ENCODE measurements at regions not wholly inside any gene's neighbourhood (a gene's known extent, or its start where the extent isn't known, plus 50 kb on each side); places are given as distances from the start of the nearest gene placed in this dataset.
"Not testable (repeated sequence)": the region's sequence is repeated elsewhere in the genome, so short reads cannot be mapped to it uniquely, and the experiment has no call there.

DNA sequence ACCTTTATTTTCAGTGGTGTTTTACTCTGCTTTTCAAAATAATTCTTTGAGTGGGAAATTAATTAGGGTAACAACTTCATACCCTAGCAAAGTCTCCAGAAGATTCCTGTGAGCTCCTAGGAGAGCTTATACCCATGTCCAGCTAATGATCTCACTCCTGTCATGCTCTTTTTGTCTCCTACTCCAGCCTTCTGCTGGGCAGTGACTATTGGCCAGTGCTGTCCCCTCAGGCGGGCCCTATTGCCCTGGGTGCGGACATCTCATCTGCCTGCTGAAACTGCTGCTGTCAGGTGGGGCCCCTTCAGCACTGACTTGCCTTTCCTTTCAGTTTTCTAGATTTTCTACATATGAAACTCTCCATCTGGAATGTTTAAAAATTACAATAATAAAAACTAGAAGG is 80.3 kb downstream of the EBLN1 start:
- Histone ChIP-seq H3K27me3 (replicated peaks) (no peaks in the 10 kb centered on the region), H3K36me3 (replicated peaks) (no peaks in the 10 kb centered on the region), H3K4me3 (ENCODE audit: low read depth, low read length) (no peak overlapping the region), H3K27ac (no peak overlapping the region)
- TF ChIP-seq, protein P1, sequence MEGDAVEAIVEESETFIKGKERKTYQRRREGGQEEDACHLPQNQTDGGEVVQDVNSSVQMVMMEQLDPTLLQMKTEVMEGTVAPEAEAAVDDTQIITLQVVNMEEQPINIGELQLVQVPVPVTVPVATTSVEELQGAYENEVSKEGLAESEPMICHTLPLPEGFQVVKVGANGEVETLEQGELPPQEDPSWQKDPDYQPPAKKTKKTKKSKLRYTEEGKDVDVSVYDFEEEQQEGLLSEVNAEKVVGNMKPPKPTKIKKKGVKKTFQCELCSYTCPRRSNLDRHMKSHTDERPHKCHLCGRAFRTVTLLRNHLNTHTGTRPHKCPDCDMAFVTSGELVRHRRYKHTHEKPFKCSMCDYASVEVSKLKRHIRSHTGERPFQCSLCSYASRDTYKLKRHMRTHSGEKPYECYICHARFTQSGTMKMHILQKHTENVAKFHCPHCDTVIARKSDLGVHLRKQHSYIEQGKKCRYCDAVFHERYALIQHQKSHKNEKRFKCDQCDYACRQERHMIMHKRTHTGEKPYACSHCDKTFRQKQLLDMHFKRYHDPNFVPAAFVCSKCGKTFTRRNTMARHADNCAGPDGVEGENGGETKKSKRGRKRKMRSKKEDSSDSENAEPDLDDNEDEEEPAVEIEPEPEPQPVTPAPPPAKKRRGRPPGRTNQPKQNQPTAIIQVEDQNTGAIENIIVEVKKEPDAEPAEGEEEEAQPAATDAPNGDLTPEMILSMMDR (IDR thresholded peaks at IDR 0.05; ENCODE audit: low read depth, low read length, missing control alignments): no peak
- in situ Hi-C loops (cut with HindIII; ENCODE audit: low pct_ligation_motif_present, low sequenced_read_pairs): no loop called here
- DNase-seq: no peak

DNA sequence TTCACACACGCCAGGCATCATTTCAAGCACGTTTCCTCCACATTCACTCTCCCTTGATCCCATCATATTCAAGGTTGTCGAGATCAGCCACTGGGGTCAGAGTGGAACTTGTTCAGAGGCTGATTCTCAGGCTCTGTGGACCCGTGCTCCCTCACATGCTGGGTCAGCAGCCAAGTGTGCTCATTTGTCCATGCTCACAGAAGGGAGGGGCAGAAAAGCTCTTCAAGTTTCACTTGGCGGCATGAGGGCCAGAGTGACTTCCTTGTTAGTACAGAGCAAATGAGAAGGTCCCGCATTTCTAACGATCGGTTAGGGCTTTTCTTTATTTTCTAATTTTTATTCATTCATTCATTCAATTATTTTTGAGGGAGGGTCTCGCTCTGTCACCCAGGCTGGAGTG is 82.2 kb downstream of the EBLN1 start:
- Histone ChIP-seq H3K4me3 (ENCODE audit: low read depth, low read length) (no peak overlapping the region), H3K36me3 (replicated peaks) (no peaks in the 10 kb centered on the region), H3K27me3 (replicated peaks) (no peaks in the 10 kb centered on the region), H3K27ac (no peak overlapping the region)
- TF ChIP-seq, protein P1 (IDR thresholded peaks at IDR 0.05; ENCODE audit: low read depth, low read length, missing control alignments): no peak
- no peak for DNase-seq
- in situ Hi-C loops (cut with HindIII; ENCODE audit: low pct_ligation_motif_present, low sequenced_read_pairs): no loop called here

DNA sequence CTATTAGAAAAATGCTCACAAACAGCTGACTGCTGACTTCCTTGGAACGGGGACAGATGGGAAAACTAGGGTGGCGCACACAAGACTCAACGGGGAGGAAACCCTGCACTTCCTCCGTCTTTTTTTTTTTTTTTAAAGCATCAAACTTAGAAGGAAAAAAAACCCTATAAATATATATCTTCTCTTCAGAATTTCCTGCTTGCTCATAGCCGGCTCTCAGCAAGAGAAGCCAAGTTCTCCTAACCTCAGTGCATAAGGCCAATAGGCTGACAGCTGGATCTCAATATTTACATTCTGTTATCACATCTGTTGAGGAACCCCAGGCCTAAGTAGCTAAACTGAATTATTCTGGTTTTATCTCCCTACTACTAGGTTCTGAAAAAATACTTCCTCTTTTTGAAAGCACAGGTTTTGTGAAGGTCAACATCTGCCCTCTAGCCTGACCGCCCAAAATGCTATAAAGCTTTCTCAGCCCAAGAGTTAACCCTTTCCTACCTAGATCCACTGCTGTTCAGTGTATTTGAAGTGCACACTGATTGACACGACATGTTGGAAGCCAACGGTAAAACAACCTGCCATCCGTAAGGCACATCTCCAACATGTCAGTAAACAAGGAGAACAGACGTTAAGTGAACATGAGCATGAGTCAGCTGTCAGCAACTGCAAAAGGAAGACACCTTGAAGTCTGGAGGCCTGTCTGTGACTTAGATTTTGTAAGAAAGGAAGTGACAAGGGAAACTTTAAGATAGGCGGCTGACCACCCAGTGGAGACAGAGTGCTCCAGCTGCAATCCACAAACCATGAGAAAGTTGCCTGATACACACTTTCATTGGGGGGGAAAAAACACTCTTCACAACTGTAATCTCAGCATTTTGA is 83.8 kb downstream of the EBLN1 start:
- in situ Hi-C loops (cut with HindIII; ENCODE audit: low pct_ligation_motif_present, low sequenced_read_pairs): no loop called here
- no peaks in the 10 kb centered on the region for H3K36me3 ChIP-seq (replicated peaks)
- no peak for DNase-seq
- H3K27ac ChIP-seq: no peak overlapping the region
- no peaks in the 10 kb centered on the region for H3K27me3 ChIP-seq (replicated peaks)
- TF ChIP-seq, protein P1 (IDR thresholded peaks at IDR 0.05; ENCODE audit: low read depth, low read length, missing control alignments): no peak
- no peak overlapping the region for H3K4me3 ChIP-seq (ENCODE audit: low read depth, low read length)

DNA sequence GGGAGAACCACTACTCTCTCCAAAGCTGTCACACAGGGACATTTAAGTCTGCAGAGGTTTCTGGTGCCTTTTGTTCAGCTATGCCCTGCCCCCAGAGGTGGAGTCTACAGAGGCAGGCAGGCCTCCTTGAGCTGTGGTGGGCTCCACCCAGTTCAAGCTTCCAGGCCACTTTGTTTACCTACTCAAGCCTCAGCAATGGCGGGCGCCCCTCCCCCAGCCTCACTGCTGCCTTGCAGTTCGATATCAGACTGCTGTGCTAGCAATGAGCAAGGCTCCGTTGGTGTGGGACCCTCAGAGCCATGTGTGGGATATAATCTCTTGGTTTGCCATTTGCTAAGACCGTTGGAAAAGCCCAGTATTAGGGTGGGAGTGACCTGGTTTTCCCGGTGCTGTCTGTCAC is 87.0 kb downstream of the EBLN1 start:
- H3K27me3 ChIP-seq (replicated peaks); DNase-seq; H3K27ac ChIP-seq; in situ Hi-C loops (cut with HindIII; ENCODE audit: low pct_ligation_motif_present, low sequenced_read_pairs); H3K4me3 ChIP-seq (ENCODE audit: low read depth, low read length); H3K36me3 ChIP-seq (replicated peaks): not testable (repeated sequence)

DNA sequence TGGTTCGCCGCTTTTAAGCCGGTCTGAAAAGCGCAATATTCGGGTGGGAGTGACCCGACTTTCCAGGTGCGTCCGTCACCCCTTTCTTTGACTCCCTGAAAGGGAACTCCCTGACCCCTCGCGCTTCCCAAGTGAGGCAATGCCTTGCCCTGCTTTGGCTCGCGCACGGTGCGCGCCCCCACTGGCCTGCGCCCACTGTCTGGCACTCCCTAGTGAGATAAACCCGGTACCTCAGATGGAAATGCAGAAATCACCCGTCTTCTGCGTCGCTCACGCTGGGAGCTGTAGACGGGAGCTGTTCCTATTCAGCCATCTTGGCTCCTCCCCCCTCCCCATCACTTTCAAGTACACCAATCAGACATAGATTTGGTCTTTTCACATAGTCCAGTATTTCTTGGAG is 88.2 kb downstream of the EBLN1 start:
- H3K4me3 ChIP-seq (ENCODE audit: low read depth, low read length); H3K27ac ChIP-seq; in situ Hi-C loops (cut with HindIII; ENCODE audit: low pct_ligation_motif_present, low sequenced_read_pairs); DNase-seq; H3K27me3 ChIP-seq (replicated peaks); H3K36me3 ChIP-seq (replicated peaks): not testable (repeated sequence)

DNA sequence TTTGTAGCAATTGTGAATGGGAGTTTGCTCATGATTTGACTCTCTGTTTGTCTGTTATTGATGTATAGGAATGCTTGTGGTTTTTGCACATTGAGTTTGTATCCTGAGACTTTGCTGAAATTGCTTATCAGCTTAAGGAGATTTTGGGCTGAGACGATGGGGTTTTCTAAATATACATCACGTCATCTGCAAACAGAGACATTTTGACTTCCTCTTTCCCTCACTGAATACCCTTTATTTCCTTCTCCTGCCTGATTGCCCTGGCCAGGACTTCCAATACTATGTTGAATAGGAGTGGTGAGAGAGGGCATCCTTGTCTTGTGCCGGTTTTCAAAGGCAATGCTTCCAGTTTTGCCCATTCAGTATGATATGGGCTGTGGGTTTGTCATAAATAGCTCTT is 96.6 kb downstream of the EBLN1 start:
- in situ Hi-C loops (cut with HindIII; ENCODE audit: low pct_ligation_motif_present, low sequenced_read_pairs); DNase-seq: not testable (repeated sequence)

DNA sequence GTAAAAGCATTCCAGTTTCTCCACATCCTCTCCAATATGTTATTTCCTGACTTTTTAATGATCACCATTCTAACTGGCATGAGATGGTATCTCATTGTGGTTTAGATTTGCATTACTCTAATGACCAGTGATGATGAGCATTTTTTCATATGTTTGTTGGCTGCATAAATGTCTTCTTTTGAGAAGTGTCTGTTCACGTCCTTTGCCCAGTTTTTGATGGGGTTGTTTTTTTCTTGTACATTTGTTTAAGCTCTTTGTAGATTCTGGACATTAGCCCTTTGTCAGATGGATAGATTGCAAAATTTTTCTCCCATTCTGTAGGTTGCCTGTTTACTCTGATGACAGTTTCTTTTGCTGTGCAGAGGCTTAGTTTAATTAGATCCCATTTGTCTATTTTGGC is 97.7 kb downstream of the EBLN1 start:
- DNase-seq; in situ Hi-C loops (cut with HindIII; ENCODE audit: low pct_ligation_motif_present, low sequenced_read_pairs); H3K27me3 ChIP-seq (replicated peaks); H3K4me3 ChIP-seq (ENCODE audit: low read depth, low read length); H3K27ac ChIP-seq; H3K36me3 ChIP-seq (replicated peaks): not testable (repeated sequence)

More for the DNA sequence above, 96.6 kb downstream of the EBLN1 start:
- not testable (repeated sequence) for H3K4me3 ChIP-seq (ENCODE audit: low read depth, low read length); H3K36me3 ChIP-seq (replicated peaks); H3K27me3 ChIP-seq (replicated peaks); H3K27ac ChIP-seq

DNA sequence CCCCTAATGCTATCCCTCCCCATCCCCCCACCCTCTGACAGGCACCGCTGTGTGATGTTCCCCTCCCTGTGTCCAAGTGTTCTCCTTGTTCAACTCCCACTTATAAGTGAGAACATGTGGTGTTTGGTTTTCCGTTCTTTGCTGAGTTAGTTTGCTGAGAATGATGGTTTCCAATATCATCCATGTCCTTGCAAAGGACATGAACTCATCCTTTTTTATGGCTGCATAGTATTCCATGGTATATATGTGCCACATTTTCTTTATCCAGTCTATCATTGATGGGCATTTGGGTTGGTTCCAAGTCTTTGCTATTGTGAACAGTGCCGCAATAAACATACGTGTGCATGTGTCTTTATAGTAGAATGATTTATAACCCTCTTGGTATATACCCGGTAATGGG is 98.2 kb downstream of the EBLN1 start:
- H3K36me3 ChIP-seq (replicated peaks); H3K4me3 ChIP-seq (ENCODE audit: low read depth, low read length); H3K27me3 ChIP-seq (replicated peaks); H3K27ac ChIP-seq; DNase-seq; in situ Hi-C loops (cut with HindIII; ENCODE audit: low pct_ligation_motif_present, low sequenced_read_pairs): not testable (repeated sequence)
